Natural killer cell treated with Interleukin-12 subunit alpha and Interleukin-12 subunit beta and Interleukin-15 and Interleukin-18, amount 100 ng/mL, for 72 hours (primary cell): ENCODE measurements at regions not wholly inside any gene's neighbourhood (a gene's known extent, or its start where the extent isn't known, plus 50 kb on each side); places are given as distances from the start of the nearest gene placed in this dataset.

Experiments
- ATAC-seq, 2 donors: fragments of 150-1000 bp; cut with Tn5 transposase in 1 of 2; sonication (Bioruptor Pico), chemical (Tn5 transposase) in 1 of 2; 2 replicates each; pipeline ENCODE4 v1.10.0; 2021
- DNase-seq: peaks from one replicate; pipeline ENCODE4 v3.0.0; 2022; ENCODE audit warnings: low spot score
- H3K27ac Mint-ChIP-seq, 2 donors: 1 replicate in 1 of 2; 2 replicates in 1 of 2; pipeline ENCODE4 v1.8.0; 2022; ENCODE audit warnings: mixed read lengths in 2 of 2, mild to moderate bottlenecking in 1 of 2, moderate library complexity in 1 of 2
- H3K27me3 Mint-ChIP-seq, 2 donors: 1 replicate in 1 of 2; 2 replicates in 1 of 2; pipeline ENCODE4 v1.8.0; 2022; ENCODE audit warnings: mixed read lengths in 2 of 2
- H3K36me3 Mint-ChIP-seq: one replicate; pipeline ENCODE4 v1.8.0; 2022; ENCODE audit warnings: mixed read lengths
- H3K4me1 Mint-ChIP-seq, 2 donors: 1 replicate in 1 of 2; 2 replicates in 1 of 2; pipeline ENCODE4 v1.8.0; 2022; ENCODE audit warnings: low read depth in 2 of 2, mixed read lengths in 2 of 2, mild to moderate bottlenecking in 1 of 2
- H3K4me3 Mint-ChIP-seq: one replicate; pipeline ENCODE4 v1.8.0; 2022; ENCODE audit warnings: mixed read lengths
- H3K9me3 Mint-ChIP-seq: 2 replicates; pipeline ENCODE4 v1.8.0; 2022; ENCODE audit warnings: mixed read lengths

DNA sequence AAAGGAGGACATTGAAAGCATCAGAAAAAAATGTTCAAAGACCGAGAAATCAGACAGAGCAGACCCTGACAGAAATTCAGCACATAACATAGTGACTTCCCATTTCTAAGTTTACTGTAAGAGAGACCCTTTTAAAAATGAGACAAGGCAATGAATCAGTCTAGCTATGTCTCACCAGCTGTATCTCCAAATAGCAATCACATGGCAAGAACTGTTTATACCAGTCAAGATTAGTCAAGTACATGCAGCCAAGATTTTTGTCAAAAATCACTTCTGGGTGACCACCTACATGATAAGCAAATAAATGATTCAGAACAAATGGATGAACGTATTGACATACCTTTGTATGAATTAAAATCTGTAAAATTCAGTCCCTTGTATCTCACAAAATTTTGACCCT is 138.0 kb downstream of the DTWD1 start:
- Mint-ChIP-seq H3K4me3 (no peak overlapping the region), H3K9me3 (peaks cover 5% of the 10 kb centered on the region), H3K27me3 (peaks cover 2 to 10% of the 10 kb centered on the region in 2 donors), H3K27ac (no peak overlapping the region), H3K4me1 (no peaks in the 10 kb centered on the region), H3K36me3 (peaks cover 36% of the 10 kb centered on the region)
- ATAC-seq (no peak), DNase-seq (no peak)

DNA sequence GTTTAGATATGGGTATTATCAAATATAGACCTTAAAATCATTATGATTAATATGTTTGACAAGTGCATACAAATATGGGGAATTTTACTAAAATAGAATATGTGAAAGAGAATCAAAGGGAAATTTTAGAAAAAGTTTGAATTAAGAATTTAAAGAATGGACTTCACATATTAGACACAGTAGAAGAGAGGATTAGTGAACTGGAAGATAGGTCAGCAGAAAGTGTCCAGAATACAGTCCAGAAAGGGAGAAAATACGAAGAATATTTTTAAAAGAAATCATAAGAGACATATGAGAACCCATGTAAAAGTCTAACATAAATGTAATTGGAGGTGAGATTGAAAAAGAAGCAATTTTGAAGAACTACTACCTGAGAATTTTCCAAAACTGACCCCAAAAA is 139.9 kb downstream of the DTWD1 start:
- peaks cover 5% of the 10 kb centered on the region for H3K9me3 Mint-ChIP-seq
- H3K36me3 Mint-ChIP-seq = peaks cover 48% of the 10 kb centered on the region
- peaks cover 4 to 10% of the 10 kb centered on the region in 2 donors for H3K27me3 Mint-ChIP-seq
- no peak overlapping the region for H3K27ac Mint-ChIP-seq
- H3K4me3 Mint-ChIP-seq = no peak overlapping the region
- no peak for DNase-seq
- no peaks in the 10 kb centered on the region for H3K4me1 Mint-ChIP-seq
- ATAC-seq = no peak

DNA sequence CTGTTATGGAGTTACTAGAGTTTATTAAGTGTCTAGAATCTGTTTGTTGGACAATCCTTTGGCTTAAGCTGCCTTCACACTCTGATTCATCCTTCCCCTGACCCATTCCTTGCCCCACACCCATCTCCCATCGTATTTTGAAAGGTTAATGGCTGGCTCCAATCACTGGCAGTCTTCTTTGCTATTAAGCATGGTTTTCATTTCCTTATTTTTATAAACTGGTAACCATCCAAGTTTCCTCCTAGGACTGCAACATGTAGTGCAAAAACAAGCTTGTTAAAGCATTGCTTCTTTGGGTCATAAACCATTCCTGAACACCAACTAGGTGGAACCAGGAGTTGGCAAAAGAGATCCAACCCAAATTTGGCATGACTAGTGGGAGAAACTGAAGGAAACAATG is 148.4 kb downstream of the DTWD1 start:
- Mint-ChIP-seq H3K27ac (no peak overlapping the region), H3K27me3 (peaks cover 6 to 14% of the 10 kb centered on the region in 2 donors)
- ATAC-seq = no peak

GRCh38 chr15:49789436-49789835 is 168.6 kb downstream of the DTWD1 start:
- Mint-ChIP-seq H3K9me3 (peaks cover 6% of the 10 kb centered on the region), H3K4me1 (no peaks in the 10 kb centered on the region), H3K36me3 (peaks cover 8% of the 10 kb centered on the region), H3K27me3 (peaks cover 0 to 8% of the 10 kb centered on the region in 2 donors), H3K27ac (no peak overlapping the region), H3K4me3 (no peak overlapping the region)
- ATAC-seq (no peak), DNase-seq (no peak)

More for the DNA sequence above, 148.4 kb downstream of the DTWD1 start:
- Mint-ChIP-seq H3K9me3 (no peaks in the 10 kb centered on the region), H3K4me3 (no peak overlapping the region), H3K4me1 (no peaks in the 10 kb centered on the region), H3K36me3 (peaks cover 25% of the 10 kb centered on the region)
- DNase-seq = no peak

DNA sequence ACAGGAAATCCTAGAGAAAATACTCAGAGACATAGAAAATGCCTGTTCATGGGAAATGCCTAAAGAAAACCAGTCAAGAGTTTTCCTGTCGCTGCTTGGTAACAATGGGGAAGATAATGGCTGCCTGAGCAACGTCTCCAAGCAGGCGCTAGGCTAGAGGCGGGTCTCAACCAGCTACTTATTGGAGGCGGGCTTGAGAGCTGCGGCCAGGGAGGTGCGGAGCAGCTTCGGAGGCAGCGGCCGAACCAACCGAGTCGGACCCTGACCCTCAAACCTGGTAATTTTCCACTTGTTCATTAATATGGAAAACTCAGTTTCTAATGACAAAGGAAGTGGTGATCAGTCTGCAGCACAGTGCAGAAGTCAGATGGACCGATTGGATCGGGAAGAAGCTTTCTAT is 173.1 kb downstream of the DTWD1 start:
- H3K9me3 Mint-ChIP-seq = peaks cover 4% of the 10 kb centered on the region
- H3K4me3 Mint-ChIP-seq = no peak overlapping the region
- no peak overlapping the region for H3K27ac Mint-ChIP-seq
- no peaks in the 10 kb centered on the region for H3K27me3 Mint-ChIP-seq
- peaks cover 8% of the 10 kb centered on the region for H3K36me3 Mint-ChIP-seq
- H3K4me1 Mint-ChIP-seq = no peaks in the 10 kb centered on the region
- DNase-seq (no peak), ATAC-seq (no peak)

GRCh38 chr15:49801796-49802195 is 180.9 kb downstream of the DTWD1 start:
- ATAC-seq = no peak
- Mint-ChIP-seq H3K27ac (no peak overlapping the region), H3K27me3 (peaks cover 0 to 7% of the 10 kb centered on the region in 2 donors), H3K36me3 (peaks cover 15% of the 10 kb centered on the region), H3K9me3 (peaks cover 12% of the 10 kb centered on the region), H3K4me3 (no peak overlapping the region), H3K4me1 (no peaks in the 10 kb centered on the region)
- DNase-seq = no peak
